Glutamatergic neuron (in vitro differentiated cells): ENCODE measurements at regions not wholly inside any gene's neighbourhood (a gene's known extent, or its start where the extent isn't known, plus 50 kb on each side); places are given as distances from the start of the nearest gene placed in this dataset.

ENCODE experiments used
- DNase-seq: peaks from one replicate; pipeline ENCODE4 v3.0.0; 2022
- H3K27ac Mint-ChIP-seq: one replicate; pipeline ENCODE4 v1.8.0; 2020; ENCODE audit warnings: mild to moderate bottlenecking, mixed read lengths, inconsistent platforms; ENCODE audit not compliant: unreplicated experiment
- H3K27me3 Mint-ChIP-seq: one replicate; pipeline ENCODE4 v1.8.0; 2020; ENCODE audit warnings: mild to moderate bottlenecking, moderate library complexity, mixed read lengths, inconsistent platforms; ENCODE audit not compliant: unreplicated experiment
- H3K36me3 Mint-ChIP-seq: one replicate; pipeline ENCODE4 v1.8.0; 2020; ENCODE audit warnings: mild to moderate bottlenecking, mixed read lengths, inconsistent platforms; ENCODE audit not compliant: unreplicated experiment
- H3K4me1 Mint-ChIP-seq: one replicate; pipeline ENCODE4 v1.8.0; 2020; ENCODE audit warnings: mild to moderate bottlenecking, low read depth, mixed read lengths, inconsistent platforms; ENCODE audit not compliant: unreplicated experiment
- H3K4me3 Mint-ChIP-seq: one replicate; pipeline ENCODE4 v1.8.0; 2020; ENCODE audit warnings: mild to moderate bottlenecking, mixed read lengths, inconsistent platforms; ENCODE audit not compliant: unreplicated experiment
- H3K9me3 Mint-ChIP-seq: one replicate; pipeline ENCODE4 v1.8.0; 2020; ENCODE audit warnings: mild to moderate bottlenecking, moderate library complexity, mixed read lengths, inconsistent platforms; ENCODE audit not compliant: unreplicated experiment
- CTCF ChIP-seq: fragments of 200-600 bp; sonication (generic); IDR thresholded peaks from one replicate; pipeline ENCODE4 v1.5.0; 2021; ENCODE audit not compliant: partially characterized antibody, unreplicated experiment

- no peaks in the 10 kb centered on the region for H3K4me1 Mint-ChIP-seq
- no peaks in the 10 kb centered on the region for H3K27me3 Mint-ChIP-seq
- TF ChIP-seq CTCF, result no peak
- no peaks in the 10 kb centered on the region for H3K9me3 Mint-ChIP-seq
- H3K4me3 Mint-ChIP-seq, result no peak overlapping the region
- no peaks in the 10 kb centered on the region for H3K36me3 Mint-ChIP-seq
- H3K27ac Mint-ChIP-seq, result no peak overlapping the region
- no peak for DNase-seq
Measured at GRCh38 chr6:66993272-66993671, 1286.2 kb upstream of the EYS start.

- DNase-seq, result no peak
- H3K27ac Mint-ChIP-seq, result no peak overlapping the region
- H3K4me3 Mint-ChIP-seq, result no peak overlapping the region
- TF ChIP-seq CTCF, result no peak
- no peaks in the 10 kb centered on the region for H3K36me3 Mint-ChIP-seq
- H3K27me3 Mint-ChIP-seq, result no peaks in the 10 kb centered on the region
- H3K9me3 Mint-ChIP-seq, result no peaks in the 10 kb centered on the region
- H3K4me1 Mint-ChIP-seq, result no peaks in the 10 kb centered on the region
Measured at GRCh38 chr6:66992660-66993059, 1285.6 kb upstream of the EYS start.

GRCh38 chr6:66986940-66987339 is 1279.9 kb upstream of the EYS start:
- peaks cover 11% of the 10 kb centered on the region for H3K36me3 Mint-ChIP-seq
- no peak overlapping the region for H3K4me3 Mint-ChIP-seq
- no peaks in the 10 kb centered on the region for H3K27me3 Mint-ChIP-seq
- no peak for TF ChIP-seq CTCF
- DNase-seq, result no peak
- H3K27ac Mint-ChIP-seq, result no peak overlapping the region
- no peaks in the 10 kb centered on the region for H3K4me1 Mint-ChIP-seq
- no peaks in the 10 kb centered on the region for H3K9me3 Mint-ChIP-seq

- H3K27me3 Mint-ChIP-seq, result no peaks in the 10 kb centered on the region
- H3K4me1 Mint-ChIP-seq, result no peaks in the 10 kb centered on the region
- no peak overlapping the region for H3K4me3 Mint-ChIP-seq
- no peak for DNase-seq
- H3K36me3 Mint-ChIP-seq, result peaks cover 11% of the 10 kb centered on the region
- H3K9me3 Mint-ChIP-seq, result no peaks in the 10 kb centered on the region
- no peak for TF ChIP-seq CTCF
- no peak overlapping the region for H3K27ac Mint-ChIP-seq
Measured at GRCh38 chr6:66985816-66986215, 1278.8 kb upstream of the EYS start.

GRCh38 chr6:66970373-66970772 is 1263.3 kb upstream of the EYS start:
- H3K27ac Mint-ChIP-seq, result no peak overlapping the region
- H3K4me3 Mint-ChIP-seq, result no peak overlapping the region
- H3K9me3 Mint-ChIP-seq, result no peaks in the 10 kb centered on the region
- H3K27me3 Mint-ChIP-seq, result no peaks in the 10 kb centered on the region
- no peak for DNase-seq
- no peaks in the 10 kb centered on the region for H3K4me1 Mint-ChIP-seq
- H3K36me3 Mint-ChIP-seq, result no peaks in the 10 kb centered on the region
- no peak for TF ChIP-seq CTCF
